ENCODE measurements at regions not wholly inside any gene's neighbourhood (a gene's known extent, or its start where the extent isn't known, plus 50 kb on each side); places are given as distances from the start of the nearest gene placed in this dataset.

DNA sequence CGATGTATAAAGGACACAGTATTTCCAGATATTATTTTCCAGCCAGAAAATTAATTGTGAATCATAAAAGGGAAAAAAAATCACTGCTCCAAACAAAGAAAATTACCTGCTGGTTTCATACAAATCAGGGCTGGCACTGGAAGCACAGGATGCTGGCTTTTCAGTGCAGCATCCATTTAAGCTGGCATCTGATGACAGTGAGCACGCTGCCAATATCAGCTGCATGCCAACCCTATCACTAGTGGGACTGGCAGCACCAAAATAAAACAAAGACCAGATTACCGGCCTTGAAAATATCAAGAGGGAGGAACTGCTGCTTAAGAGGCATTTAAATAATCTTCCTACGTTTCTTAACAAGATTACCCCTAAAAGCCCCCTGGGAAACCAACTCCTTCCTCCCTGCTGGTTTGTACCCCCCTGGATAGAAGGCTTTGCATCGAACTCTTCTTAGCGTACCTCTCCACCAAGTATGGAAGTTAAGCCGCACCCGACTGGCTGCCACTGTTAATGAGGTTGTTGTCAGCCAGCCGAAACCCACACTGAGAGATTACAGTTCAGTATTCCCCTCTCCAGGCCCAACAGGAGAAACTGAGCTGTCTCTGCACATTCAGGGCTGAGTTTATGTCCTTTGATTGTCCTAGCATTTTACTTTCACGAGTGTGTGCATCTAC, 257.8 kb downstream of the EFNB2 start:
- H3K27ac ChIP-seq (ENCODE audit: low read depth, low read length), result no peak overlapping the region
- no peak overlapping the region for H2AFZ ChIP-seq (ENCODE audit: low read depth, low read length, poor library complexity, severe bottlenecking)
- no peaks in the 10 kb centered on the region for H3K9me2 ChIP-seq (ENCODE audit: insufficient read depth)
- H3K4me2 ChIP-seq (ENCODE audit: low read length), result no peak overlapping the region
- DNase-seq (ENCODE audit: low read depth, low spot score) (no peak), ATAC-seq (no peak)
- H3K4me3 ChIP-seq (replicated peaks in 1 of 2; ENCODE audit: low read depth in 1 of 2, low read length in 2 of 2), result no peak overlapping the region
- H3K79me2 ChIP-seq (ENCODE audit: insufficient read depth, low read length), result no peaks in the 10 kb centered on the region
- BruUV-seq (replicated peaks), result no TSS peak
- no peak overlapping the region for H3K9ac ChIP-seq (ENCODE audit: low read length)
- no peaks in the 10 kb centered on the region for H3K4me1 ChIP-seq (ENCODE audit: control insufficient read depth in 1 of 2, insufficient read depth in 2 of 2, low read length in 2 of 2)
- TF ChIP-seq POLR2AphosphoS5 (IDR thresholded peaks at IDR 0.05; ENCODE audit: low read depth, low read length) (no peak), EZH2 (IDR thresholded peaks at IDR 0.05) (no peak), CBX3 (IDR thresholded peaks at IDR 0.05; ENCODE audit: low read depth) (no peak), EGR1 (IDR thresholded peaks at IDR 0.05; ENCODE audit: low read depth) (no peak), ZNF274 (IDR thresholded peaks at IDR 0.05; ENCODE audit: low read depth, low read length) (no peak), SP1 (IDR thresholded peaks at IDR 0.05; ENCODE audit: low read depth) (no peak), SIN3A (IDR thresholded peaks at IDR 0.05; ENCODE audit: low read depth) (no peak), POLR2A (IDR thresholded peaks at IDR 0.05; ENCODE audit: borderline replicate concordance, extremely low read depth, insufficient read depth, insufficient read length) (no peak), ELF1 (IDR thresholded peaks at IDR 0.05; ENCODE audit: borderline replicate concordance, low read depth) (no peak), REST (IDR thresholded peaks at IDR 0.05; ENCODE audit: low read depth) (no peak), ZFX (IDR thresholded peaks at IDR 0.05) (no peak), TCF7L2 (IDR thresholded peaks at IDR 0.05; ENCODE audit: borderline replicate concordance, extremely low read depth, insufficient read depth, insufficient read length) (no peak), CEBPB (IDR thresholded peaks at IDR 0.05; ENCODE audit: low read depth) (no peak)
- TF ChIP-seq, protein P1, sequence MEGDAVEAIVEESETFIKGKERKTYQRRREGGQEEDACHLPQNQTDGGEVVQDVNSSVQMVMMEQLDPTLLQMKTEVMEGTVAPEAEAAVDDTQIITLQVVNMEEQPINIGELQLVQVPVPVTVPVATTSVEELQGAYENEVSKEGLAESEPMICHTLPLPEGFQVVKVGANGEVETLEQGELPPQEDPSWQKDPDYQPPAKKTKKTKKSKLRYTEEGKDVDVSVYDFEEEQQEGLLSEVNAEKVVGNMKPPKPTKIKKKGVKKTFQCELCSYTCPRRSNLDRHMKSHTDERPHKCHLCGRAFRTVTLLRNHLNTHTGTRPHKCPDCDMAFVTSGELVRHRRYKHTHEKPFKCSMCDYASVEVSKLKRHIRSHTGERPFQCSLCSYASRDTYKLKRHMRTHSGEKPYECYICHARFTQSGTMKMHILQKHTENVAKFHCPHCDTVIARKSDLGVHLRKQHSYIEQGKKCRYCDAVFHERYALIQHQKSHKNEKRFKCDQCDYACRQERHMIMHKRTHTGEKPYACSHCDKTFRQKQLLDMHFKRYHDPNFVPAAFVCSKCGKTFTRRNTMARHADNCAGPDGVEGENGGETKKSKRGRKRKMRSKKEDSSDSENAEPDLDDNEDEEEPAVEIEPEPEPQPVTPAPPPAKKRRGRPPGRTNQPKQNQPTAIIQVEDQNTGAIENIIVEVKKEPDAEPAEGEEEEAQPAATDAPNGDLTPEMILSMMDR (IDR thresholded peaks at IDR 0.05 in 2 of 3, conservative IDR thresholded peaks at IDR 0.05 in 1 of 3; ENCODE audit: borderline replicate concordance in 1 of 3, insufficient read depth in 1 of 3, low read depth in 2 of 3, low read length in 2 of 3), result no peak
- TF ChIP-seq, protein P2, sequence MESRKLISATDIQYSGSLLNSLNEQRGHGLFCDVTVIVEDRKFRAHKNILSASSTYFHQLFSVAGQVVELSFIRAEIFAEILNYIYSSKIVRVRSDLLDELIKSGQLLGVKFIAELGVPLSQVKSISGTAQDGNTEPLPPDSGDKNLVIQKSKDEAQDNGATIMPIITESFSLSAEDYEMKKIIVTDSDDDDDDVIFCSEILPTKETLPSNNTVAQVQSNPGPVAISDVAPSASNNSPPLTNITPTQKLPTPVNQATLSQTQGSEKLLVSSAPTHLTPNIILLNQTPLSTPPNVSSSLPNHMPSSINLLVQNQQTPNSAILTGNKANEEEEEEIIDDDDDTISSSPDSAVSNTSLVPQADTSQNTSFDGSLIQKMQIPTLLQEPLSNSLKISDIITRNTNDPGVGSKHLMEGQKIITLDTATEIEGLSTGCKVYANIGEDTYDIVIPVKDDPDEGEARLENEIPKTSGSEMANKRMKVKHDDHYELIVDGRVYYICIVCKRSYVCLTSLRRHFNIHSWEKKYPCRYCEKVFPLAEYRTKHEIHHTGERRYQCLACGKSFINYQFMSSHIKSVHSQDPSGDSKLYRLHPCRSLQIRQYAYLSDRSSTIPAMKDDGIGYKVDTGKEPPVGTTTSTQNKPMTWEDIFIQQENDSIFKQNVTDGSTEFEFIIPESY (IDR thresholded peaks at IDR 0.05; ENCODE audit: extremely low read depth, insufficient replicate concordance, low read length), result no peak
- H4K20me1 ChIP-seq (ENCODE audit: insufficient read depth), result no peaks in the 10 kb centered on the region
- intact Hi-C loops (cut with micrococcal nuclease), result no loop called here
- no peaks in the 10 kb centered on the region for H3K9me3 ChIP-seq (ENCODE audit: control insufficient read depth in 1 of 2, insufficient read depth in 1 of 2, low read depth in 1 of 2, low read length in 2 of 2)
- POLR2A ChIA-PET, result no interaction called here
- RAD21 ChIA-PET (ENCODE audit: low non-redundant PET in 1 of 2, low total read pairs in 2 of 2, uncharacterized antibody in 2 of 2, unreplicated experiment in 2 of 2), result no interaction called here
- H3K27me3 ChIP-seq (ENCODE audit: insufficient read depth, low read length), result no peaks in the 10 kb centered on the region
- H3K36me3 ChIP-seq (ENCODE audit: control insufficient read depth in 1 of 2, insufficient read depth in 2 of 2, low read length in 2 of 2), result no peaks in the 10 kb centered on the region
- CTCF ChIA-PET, result no interaction called here

Data from HCT116 (cell line).